Activated naive CD8-positive, alpha-beta T cell treated with anti-CD3 and anti-CD28 coated beads for 36 hours (primary cell): ENCODE measurements at regions not wholly inside any gene's neighbourhood (a gene's known extent, or its start where the extent isn't known, plus 50 kb on each side); places are given as distances from the start of the nearest gene placed in this dataset.
"Not testable (repeated sequence)": the region's sequence is repeated elsewhere in the genome, so short reads cannot be mapped to it uniquely, and the experiment has no call there.

Experiments
- DNase-seq: peaks from one replicate; pipeline ENCODE4 v3.0.0; 2021
- H3K27ac Mint-ChIP-seq: one replicate; pipeline ENCODE4 v1.8.0; 2022; ENCODE audit warnings: mild to moderate bottlenecking, moderate library complexity, mixed read lengths
- H3K27me3 Mint-ChIP-seq: one replicate; pipeline ENCODE4 v1.8.0; 2022; ENCODE audit warnings: mild to moderate bottlenecking, mixed read lengths
- H3K36me3 Mint-ChIP-seq: one replicate; pipeline ENCODE4 v1.8.0; 2021; ENCODE audit warnings: mild to moderate bottlenecking, mixed read lengths
- H3K4me1 Mint-ChIP-seq: one replicate; pipeline ENCODE4 v1.8.0; 2021; ENCODE audit warnings: mixed read lengths
- H3K4me3 Mint-ChIP-seq: one replicate; pipeline ENCODE4 v1.8.0; 2022; ENCODE audit warnings: mild to moderate bottlenecking, moderate library complexity, mixed read lengths
- H3K9me3 Mint-ChIP-seq: one replicate; pipeline ENCODE4 v1.8.0; 2022; ENCODE audit warnings: mixed read lengths

- H3K27me3 Mint-ChIP-seq = no peaks in the 10 kb centered on the region
- H3K9me3 Mint-ChIP-seq = peaks cover 5% of the 10 kb centered on the region
- no peaks in the 10 kb centered on the region for H3K4me1 Mint-ChIP-seq
- H3K4me3 Mint-ChIP-seq = no peak overlapping the region
- no peaks in the 10 kb centered on the region for H3K36me3 Mint-ChIP-seq
- no peak for DNase-seq
- no peak overlapping the region for H3K27ac Mint-ChIP-seq
Observed at GRCh38 chr18:4960578-4960977, 236.5 kb downstream of the AKAIN1 start.

- no peaks in the 10 kb centered on the region for H3K36me3 Mint-ChIP-seq
- no peak overlapping the region for H3K27ac Mint-ChIP-seq
- H3K4me3 Mint-ChIP-seq = no peak overlapping the region
- DNase-seq = no peak
- H3K9me3 Mint-ChIP-seq = peaks cover 9% of the 10 kb centered on the region
- H3K27me3 Mint-ChIP-seq = no peaks in the 10 kb centered on the region
- H3K4me1 Mint-ChIP-seq = no peaks in the 10 kb centered on the region
Observed at GRCh38 chr18:4931209-4931608, 265.8 kb downstream of the AKAIN1 start.

- Mint-ChIP-seq H3K4me3 (no peak overlapping the region), H3K4me1 (no peaks in the 10 kb centered on the region), H3K27me3 (no peaks in the 10 kb centered on the region), H3K9me3 (peaks cover 2% of the 10 kb centered on the region), H3K36me3 (no peaks in the 10 kb centered on the region), H3K27ac (no peak overlapping the region)
- no peak for DNase-seq
Observed at GRCh38 chr18:4921548-4921947, 275.5 kb downstream of the AKAIN1 start.

GRCh38 chr18:4917509-4917908 lies 279.5 kb downstream of the AKAIN1 start:
- H3K4me3 Mint-ChIP-seq, H3K36me3 Mint-ChIP-seq: not testable (repeated sequence)

GRCh38 chr18:4908328-4908727 lies 288.7 kb downstream of the AKAIN1 start:
- H3K27me3 Mint-ChIP-seq = no peaks in the 10 kb centered on the region
- H3K4me1 Mint-ChIP-seq = no peaks in the 10 kb centered on the region
- no peaks in the 10 kb centered on the region for H3K9me3 Mint-ChIP-seq
- H3K4me3 Mint-ChIP-seq = no peak overlapping the region
- DNase-seq = no peak
- no peak overlapping the region for H3K27ac Mint-ChIP-seq
- no peaks in the 10 kb centered on the region for H3K36me3 Mint-ChIP-seq

More at GRCh38 chr18:4917509-4917908, 279.5 kb downstream of the AKAIN1 start:
- H3K27me3 Mint-ChIP-seq, H3K27ac Mint-ChIP-seq, H3K9me3 Mint-ChIP-seq, H3K4me1 Mint-ChIP-seq, DNase-seq: not testable (repeated sequence)

GRCh38 chr18:4906856-4907255 lies 290.2 kb downstream of the AKAIN1 start:
- H3K27me3 Mint-ChIP-seq = no peaks in the 10 kb centered on the region

GRCh38 chr18:4888251-4889040 lies 308.6 kb downstream of the AKAIN1 start:
- DNase-seq = no peak
- Mint-ChIP-seq H3K4me3 (no peak overlapping the region), H3K36me3 (no peaks in the 10 kb centered on the region), H3K9me3 (peaks cover 10% of the 10 kb centered on the region), H3K4me1 (no peaks in the 10 kb centered on the region), H3K27me3 (no peaks in the 10 kb centered on the region), H3K27ac (no peak overlapping the region)

More at GRCh38 chr18:4906856-4907255, 290.2 kb downstream of the AKAIN1 start:
- no peak for DNase-seq
- no peak overlapping the region for H3K27ac Mint-ChIP-seq
- no peak overlapping the region for H3K4me3 Mint-ChIP-seq
- peaks cover 3% of the 10 kb centered on the region for H3K9me3 Mint-ChIP-seq
- no peaks in the 10 kb centered on the region for H3K4me1 Mint-ChIP-seq
- H3K36me3 Mint-ChIP-seq = no peaks in the 10 kb centered on the region

- H3K9me3 Mint-ChIP-seq = peaks cover 19% of the 10 kb centered on the region
- H3K4me1 Mint-ChIP-seq = no peaks in the 10 kb centered on the region
- H3K4me3 Mint-ChIP-seq = no peak overlapping the region
- DNase-seq = no peak
- H3K27ac Mint-ChIP-seq = no peak overlapping the region
- no peaks in the 10 kb centered on the region for H3K27me3 Mint-ChIP-seq
- no peaks in the 10 kb centered on the region for H3K36me3 Mint-ChIP-seq
Observed at GRCh38 chr18:4878480-4878879, 318.6 kb downstream of the AKAIN1 start.

- Mint-ChIP-seq H3K4me1 (no peaks in the 10 kb centered on the region), H3K27ac (no peak overlapping the region), H3K4me3 (no peak overlapping the region), H3K27me3 (no peaks in the 10 kb centered on the region), H3K9me3 (peaks cover 25% of the 10 kb centered on the region), H3K36me3 (no peaks in the 10 kb centered on the region)
- DNase-seq = no peak
Observed at GRCh38 chr18:4871197-4871596, 325.9 kb downstream of the AKAIN1 start.

- H3K4me1 Mint-ChIP-seq = no peaks in the 10 kb centered on the region
- peaks cover 25% of the 10 kb centered on the region for H3K9me3 Mint-ChIP-seq
- no peak overlapping the region for H3K27ac Mint-ChIP-seq
- no peaks in the 10 kb centered on the region for H3K36me3 Mint-ChIP-seq
- no peaks in the 10 kb centered on the region for H3K27me3 Mint-ChIP-seq
- DNase-seq = no peak
- no peak overlapping the region for H3K4me3 Mint-ChIP-seq
Observed at GRCh38 chr18:4870177-4870773, 326.8 kb downstream of the AKAIN1 start.

GRCh38 chr18:4869155-4869554 lies 327.9 kb downstream of the AKAIN1 start:
- Mint-ChIP-seq H3K4me1 (no peaks in the 10 kb centered on the region), H3K4me3 (no peak overlapping the region), H3K27ac (no peak overlapping the region), H3K27me3 (no peaks in the 10 kb centered on the region), H3K36me3 (no peaks in the 10 kb centered on the region), H3K9me3 (peaks cover 24% of the 10 kb centered on the region)
- DNase-seq = no peak

- Mint-ChIP-seq H3K27ac (no peak overlapping the region), H3K4me3 (no peak overlapping the region), H3K36me3 (no peaks in the 10 kb centered on the region), H3K9me3 (peaks cover 4% of the 10 kb centered on the region), H3K27me3 (no peaks in the 10 kb centered on the region), H3K4me1 (no peaks in the 10 kb centered on the region)
- no peak for DNase-seq
Observed at GRCh38 chr18:4858379-4859127, 338.5 kb downstream of the AKAIN1 start.

- no peak overlapping the region for H3K27ac Mint-ChIP-seq
- no peak for DNase-seq
- no peaks in the 10 kb centered on the region for H3K36me3 Mint-ChIP-seq
- H3K27me3 Mint-ChIP-seq = no peaks in the 10 kb centered on the region
- H3K4me3 Mint-ChIP-seq = no peak overlapping the region
- peaks cover 2% of the 10 kb centered on the region for H3K9me3 Mint-ChIP-seq
- no peaks in the 10 kb centered on the region for H3K4me1 Mint-ChIP-seq
Observed at GRCh38 chr18:4854671-4855070, 342.4 kb downstream of the AKAIN1 start.

GRCh38 chr18:4851301-4851976 lies 345.6 kb downstream of the AKAIN1 start:
- no peak for DNase-seq
- Mint-ChIP-seq H3K27ac (no peak overlapping the region), H3K27me3 (no peaks in the 10 kb centered on the region), H3K4me1 (no peaks in the 10 kb centered on the region), H3K36me3 (no peaks in the 10 kb centered on the region), H3K9me3 (peaks cover 1% of the 10 kb centered on the region), H3K4me3 (no peak overlapping the region)

- no peaks in the 10 kb centered on the region for H3K27me3 Mint-ChIP-seq
- H3K4me3 Mint-ChIP-seq = no peak overlapping the region
- no peaks in the 10 kb centered on the region for H3K4me1 Mint-ChIP-seq
- H3K36me3 Mint-ChIP-seq = no peaks in the 10 kb centered on the region
- no peak overlapping the region for H3K27ac Mint-ChIP-seq
- H3K9me3 Mint-ChIP-seq = no peaks in the 10 kb centered on the region
- DNase-seq = no peak
Observed at GRCh38 chr18:4847056-4847455, 350.0 kb downstream of the AKAIN1 start.
